ENCODE measurements at regions not wholly inside any gene's neighbourhood (a gene's known extent, or its start where the extent isn't known, plus 50 kb on each side); places are given as distances from the start of the nearest gene placed in this dataset.

DNA sequence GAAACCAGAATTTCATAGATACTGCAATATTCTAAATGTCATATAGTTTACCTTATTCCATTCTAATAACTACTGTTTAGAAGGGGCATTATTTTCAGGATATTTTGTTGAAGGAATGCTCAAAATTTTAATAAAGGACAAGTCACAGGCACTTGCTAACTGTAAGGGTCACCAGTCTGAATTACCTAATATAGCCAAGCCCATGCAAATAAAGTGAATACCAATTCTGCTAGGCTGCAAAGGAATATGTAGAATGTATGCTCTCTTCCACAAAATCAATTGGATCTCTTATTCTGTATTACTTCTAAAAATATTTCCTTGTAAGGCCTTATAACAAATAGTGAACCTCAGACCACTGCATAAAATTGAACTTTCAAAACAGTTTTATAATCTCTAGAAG lies 52.3 kb upstream of the FAT4 start:
- intact Hi-C loops (cut with DNase I): no loop called here
- TF ChIP-seq CTCF (IDR thresholded peaks at IDR 0.05): no peak
- TF ChIP-seq POLR2A (IDR thresholded peaks at IDR 0.05): no peak
- Histone ChIP-seq H3K27me3 (no peaks in the 10 kb centered on the region), H3K9me3 (no peaks in the 10 kb centered on the region), H3K27ac (no peak overlapping the region), H3K4me1 (peaks cover 5 to 22% (median 6%) of the 10 kb centered on the region in 3 donors), H3K36me3 (no peaks in the 10 kb centered on the region), H3K4me3 (no peak overlapping the region)
- no peak for DNase-seq

DNA sequence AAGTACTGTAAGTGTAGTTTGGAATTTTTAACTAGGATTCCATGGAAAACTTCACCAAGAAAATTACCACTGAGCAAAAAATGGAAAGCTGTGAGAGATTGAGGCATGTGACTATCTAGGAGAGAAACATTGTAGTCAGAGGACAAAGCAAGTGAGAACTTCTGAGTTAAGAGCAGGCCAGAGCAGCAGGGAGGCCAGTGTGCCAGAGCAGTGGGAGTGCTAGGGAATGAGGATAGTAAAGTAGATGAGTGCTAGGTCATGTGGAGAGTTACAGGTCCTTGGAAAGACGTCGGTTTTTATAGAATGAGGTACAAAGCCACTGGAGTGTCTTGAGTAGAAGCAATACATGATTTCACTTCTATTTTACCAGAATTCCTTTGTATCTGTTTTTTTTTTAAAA lies 52.7 kb upstream of the FAT4 start:
- DNase-seq: no peak
- Histone ChIP-seq H3K4me1 (peaks cover under 1 to 18% (median 2%) of the 10 kb centered on the region in 3 donors), H3K27ac (no peak overlapping the region), H3K9me3 (no peaks in the 10 kb centered on the region), H3K27me3 (no peaks in the 10 kb centered on the region), H3K4me3 (no peak overlapping the region), H3K36me3 (no peaks in the 10 kb centered on the region)
- WGBS, 2 donors: 84 to 89% methylated on average over 2 of the region's 2 CpGs
- TF ChIP-seq CTCF (IDR thresholded peaks at IDR 0.05) (no peak), POLR2A (IDR thresholded peaks at IDR 0.05) (no peak)
- intact Hi-C loops (cut with DNase I): no loop called here

- 68 to 71% methylated on average over 1 of the region's 1 CpG for WGBS, 2 donors
- Histone ChIP-seq H3K27me3 (no peaks in the 10 kb centered on the region), H3K4me1 (peaks cover 0 to 11% (median 0%) of the 10 kb centered on the region in 3 donors), H3K9me3 (no peaks in the 10 kb centered on the region), H3K4me3 (no peak overlapping the region), H3K36me3 (no peaks in the 10 kb centered on the region), H3K27ac (no peak overlapping the region)
- intact Hi-C loops (cut with DNase I): no loop called here
- TF ChIP-seq CTCF (IDR thresholded peaks at IDR 0.05): no peak
- TF ChIP-seq POLR2A (IDR thresholded peaks at IDR 0.05): no peak
- no peak for DNase-seq
Measured at GRCh38 chr4:125254106-125254505, 60.6 kb upstream of the FAT4 start.

DNA sequence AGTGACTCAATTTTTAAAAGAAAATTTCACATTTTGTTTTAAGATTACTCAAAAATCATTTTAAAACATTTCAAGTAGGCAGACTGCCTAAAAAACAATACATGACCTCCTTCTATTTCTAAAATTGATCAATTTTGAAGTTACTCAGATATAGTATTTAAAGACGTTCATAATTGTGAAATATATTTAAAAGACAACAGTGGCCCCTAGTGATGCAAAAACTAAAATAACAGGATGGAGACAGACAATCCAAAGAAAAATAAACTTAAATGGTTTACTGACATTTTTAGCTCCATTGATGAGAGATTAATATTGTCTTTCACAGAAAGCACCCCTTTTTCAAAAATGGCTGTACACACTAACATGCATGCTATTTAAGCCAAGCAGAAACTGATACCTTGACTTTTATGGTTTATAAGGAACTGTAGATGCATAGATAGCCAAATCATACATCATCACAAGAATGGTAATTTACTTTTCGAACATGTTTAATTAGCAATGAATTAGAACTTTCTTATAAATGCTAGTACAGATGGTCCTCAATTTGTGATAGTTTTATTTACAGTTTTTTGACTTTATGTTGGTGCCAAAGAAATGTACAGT lies 69.8 kb upstream of the FAT4 start:
- H3K4me1 ChIP-seq: peaks cover 0 to 8% (median 0%) of the 10 kb centered on the region in 3 donors
- no peaks in the 10 kb centered on the region for H3K36me3 ChIP-seq
- H3K27ac ChIP-seq: no peak overlapping the region
- no peaks in the 10 kb centered on the region for H3K9me3 ChIP-seq
- no peaks in the 10 kb centered on the region for H3K27me3 ChIP-seq
- no peak overlapping the region for H3K4me3 ChIP-seq
- 32 to 35% methylated on average over 2 of the region's 2 CpGs for WGBS, 2 donors
- no peak for TF ChIP-seq POLR2A (IDR thresholded peaks at IDR 0.05)
- peak in 3 of 6 experiments; percentile 17 to 55 (median 34) for TF ChIP-seq CTCF (IDR thresholded peaks at IDR 0.05)
- no peak for DNase-seq
- intact Hi-C loops (cut with DNase I): loop anchor here (10.0 kb wide), 1 partner anchor 910 kb away; no protein-coding TSS in a partner anchor

- Histone ChIP-seq H3K4me3 (no peak overlapping the region), H3K36me3 (no peaks in the 10 kb centered on the region), H3K4me1 (peaks cover 0 to 8% (median 0%) of the 10 kb centered on the region in 3 donors), H3K27me3 (no peaks in the 10 kb centered on the region), H3K27ac (no peak overlapping the region), H3K9me3 (no peaks in the 10 kb centered on the region)
- no peak for DNase-seq
- intact Hi-C loops (cut with DNase I): loop anchor here (10.0 kb wide), 1 partner anchor 909 kb away; no protein-coding TSS in a partner anchor
- no peak for TF ChIP-seq POLR2A (IDR thresholded peaks at IDR 0.05)
- TF ChIP-seq CTCF (IDR thresholded peaks at IDR 0.05): no peak
- WGBS, 2 donors: 44 to 53% methylated on average over 3 of the region's 3 CpGs
Measured at GRCh38 chr4:125243789-125244397, 70.9 kb upstream of the FAT4 start.

All from esophagus squamous epithelium (tissue), 5 donors.